ENCODE measurements at regions not wholly inside any gene's neighbourhood (a gene's known extent, or its start where the extent isn't known, plus 50 kb on each side); places are given as distances from the start of the nearest gene placed in this dataset.

DNA sequence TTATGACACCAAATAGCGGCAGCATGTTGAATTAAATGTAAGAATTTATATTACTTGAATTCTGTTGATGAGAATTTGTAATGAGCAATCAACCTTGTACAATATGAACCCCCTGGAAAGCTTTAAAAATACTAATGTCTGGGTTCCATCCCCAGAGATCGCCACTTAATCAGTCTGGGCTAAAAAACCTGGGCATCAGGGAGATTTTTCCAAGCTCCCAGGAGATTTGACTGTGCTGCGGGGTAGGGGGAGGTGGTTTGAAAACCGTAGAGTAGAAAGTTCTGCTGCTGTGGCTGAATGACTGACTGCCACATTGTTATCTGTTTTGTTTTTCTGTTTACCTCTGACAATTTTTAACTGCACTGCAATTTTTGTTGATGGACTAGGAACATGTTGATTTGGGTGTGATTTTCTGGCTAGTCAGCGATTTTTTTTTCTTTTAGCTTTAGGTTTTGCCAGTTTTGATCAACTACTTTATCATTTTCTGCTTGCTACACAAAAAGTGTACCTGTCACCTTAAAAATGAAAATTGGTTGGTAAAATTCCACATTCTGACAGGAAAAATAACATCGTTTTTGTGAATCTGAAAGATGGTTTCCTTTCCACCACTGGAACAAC, 79.3 kb downstream of the PCTP start:
- no peak for DNase-seq

DNA sequence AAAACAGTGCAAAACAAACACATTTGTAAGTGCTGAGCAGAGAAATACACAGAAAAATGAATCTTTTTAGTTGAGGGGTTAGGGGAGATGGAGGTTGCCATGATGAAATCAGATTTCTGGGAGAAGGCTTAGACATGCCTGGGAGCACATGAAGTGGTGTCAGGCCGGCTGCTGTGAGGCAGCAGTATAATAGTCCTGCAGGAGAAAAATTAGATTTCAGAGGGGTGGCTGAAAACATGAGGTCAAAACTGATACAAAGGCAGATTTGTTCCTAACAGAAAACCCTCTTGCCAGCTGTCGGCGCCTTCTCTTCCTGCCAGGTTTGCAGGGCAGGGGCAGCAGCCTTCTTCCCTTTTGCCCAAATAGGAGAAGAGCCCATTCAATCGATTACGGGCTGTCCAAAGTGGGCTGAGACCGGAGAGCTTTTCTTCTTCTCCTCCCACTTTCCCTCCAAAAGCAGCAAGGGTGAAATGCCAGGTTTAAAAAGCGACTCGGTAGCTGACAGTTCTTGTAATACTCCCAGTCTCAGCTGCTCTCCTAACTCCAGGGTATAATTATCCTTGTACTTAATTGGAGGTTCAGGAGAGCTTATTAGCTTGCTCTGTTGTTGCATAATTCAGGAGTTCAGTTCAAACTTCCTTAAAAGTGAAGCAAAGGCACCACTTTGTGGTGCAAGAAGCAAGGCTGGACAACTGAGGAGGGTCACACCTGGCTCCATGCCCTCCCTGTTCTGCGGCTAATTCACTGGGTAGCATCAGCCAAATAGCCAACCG, 80.0 kb downstream of the PCTP start:
- DNase-seq = no peak

DNA sequence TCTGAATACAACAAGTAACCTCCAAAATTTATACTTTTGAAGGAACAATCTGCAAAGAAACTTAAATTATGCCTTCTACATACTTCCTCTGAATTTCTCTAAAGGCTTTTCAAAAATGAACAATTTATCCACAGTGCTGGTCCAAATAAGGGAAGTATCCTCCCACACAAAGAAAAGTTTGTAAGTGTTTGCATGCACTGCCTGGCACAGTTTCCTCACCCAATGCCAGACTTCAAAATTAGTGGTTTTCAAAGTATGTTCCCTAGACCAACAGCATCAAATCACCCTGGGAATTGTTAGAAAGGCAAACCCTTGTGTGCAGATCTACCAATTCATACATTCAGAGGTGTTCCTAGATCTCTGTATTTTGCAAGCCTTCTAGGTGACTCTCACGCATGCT, 82.5 kb downstream of the PCTP start:
- DNase-seq = no peak

DNA sequence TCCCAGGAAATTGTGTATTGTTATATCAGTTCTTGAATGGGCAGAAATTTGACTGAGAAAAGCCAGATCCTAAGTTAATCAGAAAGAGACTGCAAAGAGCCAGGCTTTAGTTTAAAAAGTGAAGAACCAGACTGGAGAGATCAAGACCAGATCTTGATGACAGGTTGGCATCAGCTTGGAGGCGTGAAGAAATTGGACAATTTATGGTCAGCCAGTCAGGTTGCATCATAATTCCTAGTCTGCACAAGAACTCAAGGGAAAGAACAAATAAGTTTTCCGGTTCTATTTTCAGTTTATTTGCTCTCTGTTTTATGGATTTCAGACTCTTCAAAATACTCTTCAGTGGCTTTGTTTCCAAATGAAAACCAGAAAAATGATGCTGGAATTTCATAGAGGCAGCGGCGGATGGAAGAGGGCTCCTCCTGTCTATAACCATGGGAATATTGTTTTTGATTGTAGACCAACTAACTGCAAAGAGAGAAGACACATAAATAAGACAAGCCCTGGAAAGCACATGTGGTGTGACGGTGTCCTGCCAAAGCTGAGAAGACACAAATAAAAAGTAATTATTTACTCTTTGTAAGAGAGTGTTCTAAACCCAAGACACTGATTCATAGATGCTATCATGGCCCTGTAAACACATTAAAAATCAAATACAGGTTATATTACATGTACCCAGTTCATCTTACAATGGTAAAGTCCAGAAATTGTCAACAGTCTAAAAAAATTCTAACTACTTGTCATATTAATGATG, 91.7 kb downstream of the PCTP start:
- no peak for DNase-seq

GRCh38 chr17:55843785-55844184, 92.9 kb downstream of the PCTP start:
- DNase-seq = no peak

DNA sequence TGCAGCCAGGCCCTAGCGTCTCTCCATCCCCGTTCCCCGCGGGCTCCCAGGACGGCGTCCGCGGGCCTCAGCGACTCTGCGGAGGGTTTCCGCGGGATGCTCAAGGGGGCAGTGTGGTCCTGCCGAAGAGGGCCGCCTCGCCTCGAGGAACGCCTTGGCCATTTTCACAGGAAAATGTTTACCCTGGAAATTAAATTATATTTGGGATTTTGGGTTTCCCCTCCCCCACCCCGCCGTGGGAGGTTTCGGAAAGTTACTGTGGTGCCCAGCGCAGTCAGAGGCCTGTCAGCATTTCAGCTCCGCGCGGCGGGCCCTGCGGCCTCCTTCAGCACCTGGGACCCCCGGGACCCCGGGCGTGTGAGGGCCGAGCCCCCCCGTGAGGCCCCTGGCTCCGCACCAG, 94.5 kb downstream of the PCTP start:
- peak; percentile 13 for DNase-seq

DNA sequence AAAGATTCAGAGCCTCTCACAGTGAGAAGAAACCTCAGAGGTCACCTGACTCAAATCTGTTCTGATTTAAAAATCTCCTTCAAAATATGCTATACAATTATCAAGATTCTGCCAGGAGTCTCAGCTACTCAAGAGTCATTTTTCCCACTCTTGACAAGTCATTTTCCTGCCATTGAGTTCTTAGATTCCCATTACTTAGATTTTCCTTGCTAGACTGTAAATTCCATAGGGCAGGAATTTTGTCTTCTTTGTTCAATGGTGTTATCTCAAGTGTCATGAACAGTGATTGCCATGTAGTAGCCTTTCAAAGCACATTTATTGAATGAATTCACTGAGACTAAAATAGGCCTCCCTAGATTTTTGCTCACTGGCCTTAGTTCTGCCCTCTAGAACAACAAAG, 95.9 kb downstream of the PCTP start:
- DNase-seq = no peak

GRCh38 chr17:55852734-55853133, 101.9 kb downstream of the PCTP start:
- no peak for DNase-seq

DNA sequence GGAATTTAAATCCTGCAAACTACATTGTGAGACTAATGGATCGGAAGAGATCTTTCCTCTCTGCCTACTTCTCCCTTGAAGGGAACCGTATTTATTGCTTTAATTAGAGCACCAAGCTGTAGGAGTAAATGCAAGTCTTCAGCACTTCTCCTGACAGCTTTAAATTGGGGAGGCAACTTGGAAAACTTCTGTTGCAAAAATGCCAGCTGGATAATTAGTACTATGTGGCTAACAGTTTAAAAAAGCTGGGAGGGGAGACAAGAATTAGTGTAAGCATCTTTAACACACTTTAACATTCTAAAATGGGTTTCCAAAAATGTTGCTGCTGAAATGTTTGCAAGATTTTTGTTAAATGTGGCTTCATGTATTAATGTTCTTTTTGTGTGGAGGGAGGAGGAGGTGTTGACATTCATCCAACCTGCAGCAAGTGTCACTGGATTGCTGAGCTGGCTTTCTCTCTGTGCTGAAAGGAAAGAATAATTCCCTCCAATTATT, 108.5 kb downstream of the PCTP start:
- no peak for DNase-seq

DNA sequence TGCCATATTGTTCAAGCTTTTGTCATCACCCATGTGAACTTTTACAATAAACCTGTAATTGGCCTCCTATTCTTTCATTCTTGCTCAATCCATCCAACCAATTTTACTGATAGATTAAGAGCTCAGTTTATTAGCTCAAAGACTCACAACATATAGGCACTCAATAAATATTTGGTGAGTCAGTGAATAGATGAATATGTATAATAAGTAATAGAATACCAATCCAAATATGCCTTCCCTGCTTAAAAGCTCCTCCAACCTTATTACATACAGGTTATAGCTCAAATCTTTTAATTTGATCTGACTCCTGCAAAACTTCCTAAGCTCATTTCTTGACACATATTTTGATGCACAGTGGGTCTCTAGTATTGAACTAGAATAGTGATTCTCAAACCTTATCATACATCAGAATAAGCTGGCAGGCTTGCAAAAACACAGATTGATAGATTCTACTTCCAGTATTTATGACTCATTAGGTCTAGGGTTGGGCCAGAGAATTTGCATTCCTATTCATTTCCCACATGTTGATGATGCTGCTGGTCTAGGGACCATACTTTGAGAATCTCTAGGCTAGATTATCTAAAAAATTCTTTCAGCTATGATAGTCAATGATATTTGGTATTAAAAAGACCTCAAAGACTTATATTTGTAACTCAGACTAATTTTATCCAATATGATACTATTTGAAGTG, 114.4 kb downstream of the PCTP start:
- DNase-seq = no peak

GRCh38 chr17:55870044-55870443, 119.2 kb downstream of the PCTP start:
- DNase-seq = no peak

DNA sequence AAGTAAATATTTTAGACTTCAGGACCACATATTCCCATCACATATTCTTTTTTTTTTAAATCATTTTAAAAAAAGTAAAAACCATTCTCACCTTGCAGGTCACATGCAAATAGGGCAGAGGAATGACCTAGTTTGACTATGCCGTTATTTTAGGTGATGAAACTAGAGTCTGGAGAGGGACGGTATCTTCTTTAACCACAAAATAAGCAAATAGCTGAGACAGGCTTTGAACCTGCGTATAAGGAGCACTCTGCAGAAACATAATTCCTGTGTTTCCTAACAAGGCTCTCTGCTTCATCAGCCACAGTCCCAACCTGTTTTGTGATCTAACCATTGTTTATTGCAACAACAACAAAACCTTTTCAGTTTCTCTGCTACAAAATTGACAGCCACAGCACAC, 121.5 kb downstream of the PCTP start:
- DNase-seq = no peak

GRCh38 chr17:55873017-55873758, 122.3 kb downstream of the PCTP start:
- no peak for DNase-seq

DNA sequence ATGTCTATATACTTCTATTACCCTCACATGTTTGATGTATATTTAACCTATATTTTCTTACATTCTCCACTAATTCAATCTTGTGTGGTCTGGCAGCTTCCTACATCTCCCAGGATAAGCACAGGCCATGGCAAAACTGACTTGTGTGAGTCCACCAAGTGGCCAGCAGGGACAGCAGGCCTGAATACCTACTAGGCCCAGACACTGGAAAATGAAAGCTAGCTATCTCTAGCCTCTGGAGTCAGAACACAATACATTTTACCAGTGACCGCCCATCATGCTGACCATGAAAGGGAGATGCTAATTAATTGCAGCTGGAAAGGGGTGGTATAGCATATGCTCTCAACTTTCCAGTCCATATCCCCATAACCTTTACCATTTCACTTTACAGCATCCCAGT, 132.3 kb downstream of the PCTP start:
- no peak for DNase-seq

- DNase-seq = no peak
These were observed 136.7 kb downstream of the PCTP start for GRCh38 chr17:55887531-55887930.

DNA sequence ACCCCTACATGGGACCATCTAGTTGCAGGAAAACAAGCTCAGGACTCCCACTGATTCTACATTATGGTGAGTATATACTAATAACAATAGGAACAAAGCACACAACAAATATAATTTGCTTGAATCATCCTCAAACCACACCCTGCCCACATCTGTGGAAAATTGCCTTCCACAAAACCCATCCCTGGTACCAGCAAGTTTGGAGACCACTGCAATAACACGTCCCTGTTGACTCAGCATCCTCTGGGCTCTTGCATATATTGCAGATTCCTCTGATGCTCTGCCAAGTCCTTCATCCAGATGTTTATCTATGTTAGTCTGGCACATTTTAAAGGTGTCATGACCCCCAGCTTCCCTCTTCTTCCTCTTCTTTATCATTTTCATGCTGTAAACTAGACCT, 138.4 kb downstream of the PCTP start:
- DNase-seq = no peak

DNA sequence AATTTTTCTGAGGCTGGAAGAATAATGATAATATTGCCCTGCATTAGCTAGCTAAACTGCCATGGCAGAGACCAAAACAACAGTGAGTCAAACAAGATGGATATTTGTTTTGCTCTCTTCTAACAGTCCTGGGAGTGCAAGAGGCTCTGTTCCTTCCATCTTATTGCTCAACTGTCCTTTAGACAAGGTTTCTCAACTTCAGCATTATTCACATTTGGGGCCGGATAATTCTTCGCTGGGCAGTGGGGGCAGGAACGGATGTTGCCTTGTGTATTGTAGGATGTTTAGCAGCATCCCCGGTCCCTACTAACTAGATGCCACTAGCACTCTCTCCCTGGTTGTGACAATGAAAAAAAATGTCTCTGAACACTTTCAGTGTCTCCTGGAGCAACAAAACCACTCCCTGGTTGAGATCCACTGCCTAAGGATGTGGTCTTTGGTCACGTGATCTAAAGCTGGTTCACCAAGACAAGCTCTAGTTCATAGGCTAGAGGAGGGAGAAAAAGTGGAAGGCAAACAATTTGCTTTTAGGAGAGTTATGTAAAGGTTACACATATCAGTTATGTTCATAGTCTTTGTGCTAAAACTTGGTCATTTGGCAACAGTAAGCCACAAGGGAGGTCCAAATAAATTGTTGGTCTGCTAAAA, 144.4 kb downstream of the PCTP start:
- no peak for DNase-seq

- DNase-seq = no peak
These were observed 146.4 kb downstream of the PCTP start for GRCh38 chr17:55897301-55897700.

- no peak for DNase-seq
These were observed 147.3 kb downstream of the PCTP start for GRCh38 chr17:55898195-55898594.

- DNase-seq = no peak
These were observed 149.3 kb downstream of the PCTP start for GRCh38 chr17:55900188-55900587.

DNA sequence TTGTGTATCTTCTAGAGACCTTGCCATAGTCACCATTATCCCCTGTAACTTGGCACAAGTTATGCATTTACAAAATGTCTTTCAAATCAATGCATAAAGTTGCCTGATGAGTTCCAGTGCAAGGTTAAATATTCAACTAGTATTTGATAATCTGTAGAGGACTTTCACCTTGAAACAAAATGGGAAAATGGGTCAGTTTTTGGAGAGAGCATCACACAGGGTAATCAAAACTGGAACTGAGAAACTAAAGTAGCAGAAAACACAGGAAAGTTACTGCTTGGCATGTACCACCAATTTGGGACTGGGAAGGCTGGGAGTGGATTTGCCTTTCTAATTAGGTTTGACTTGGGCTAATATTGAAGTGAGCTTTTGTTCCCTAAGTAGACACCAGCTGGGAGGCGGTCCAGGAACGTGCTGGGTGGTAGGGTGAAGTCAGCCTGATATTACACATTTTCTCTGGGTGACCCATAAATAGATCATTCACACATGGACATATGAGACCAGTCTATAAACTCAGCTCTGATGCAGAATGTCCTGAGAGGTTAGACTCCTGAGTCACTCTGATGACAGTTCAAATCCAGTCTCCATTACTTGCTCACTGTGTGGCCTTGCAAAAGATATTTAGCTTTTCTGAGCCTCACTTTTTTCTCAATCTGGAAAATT, 152.3 kb downstream of the PCTP start:
- no peak for DNase-seq

DNA sequence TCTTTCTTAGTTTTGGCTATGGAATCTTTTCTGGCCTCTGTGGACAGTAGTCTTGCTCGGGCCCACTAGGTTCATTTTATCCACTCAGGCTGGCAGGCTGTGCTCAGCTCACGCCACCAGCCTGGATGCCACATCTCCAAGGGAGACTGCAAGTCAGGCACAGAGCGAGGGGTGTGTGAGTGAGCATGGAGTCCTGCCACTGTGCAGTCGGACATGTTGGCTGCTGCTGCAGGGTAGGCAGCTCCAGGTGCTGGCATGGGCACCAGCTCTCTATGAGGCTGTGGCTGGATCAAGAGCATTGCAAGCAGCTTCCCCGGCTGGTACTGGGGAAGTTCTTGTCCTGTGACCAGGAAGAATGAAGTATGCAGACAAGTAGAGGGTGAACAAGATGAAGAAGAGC, 158.9 kb downstream of the PCTP start:
- DNase-seq = no peak

All from activated CD4-positive, alpha-beta T cell treated with anti-CD3 and anti-CD28 coated beads, Interleukin-10, Interleukin-2, amounts not matched to agents 100 ng/mL and 50 ng/mL, durations not matched to agents 16 hours and 8 hours (primary cell).